Dendritic cell treated with granulocyte-macrophage colony-stimulating factor and Interleukin-4, amounts not matched to agents 40 ng/mL and 50 ng/mL, for 4 days (primary cell): ENCODE measurements at regions not wholly inside any gene's neighbourhood (a gene's known extent, or its start where the extent isn't known, plus 50 kb on each side); places are given as distances from the start of the nearest gene placed in this dataset.

Source experiments
- H3K27ac Mint-ChIP-seq: one replicate; pipeline ENCODE4 v1.8.0; 2022; ENCODE audit warnings: mild to moderate bottlenecking, mixed read lengths
- H3K27me3 Mint-ChIP-seq: one replicate; pipeline ENCODE4 v1.8.0; 2022; ENCODE audit warnings: mild to moderate bottlenecking, mixed read lengths
- H3K36me3 Mint-ChIP-seq: one replicate; pipeline ENCODE4 v1.8.0; 2022; ENCODE audit warnings: low read depth, mixed read lengths
- H3K4me1 Mint-ChIP-seq: one replicate; pipeline ENCODE4 v1.8.0; 2022; ENCODE audit warnings: low read depth, mixed read lengths
- H3K4me3 Mint-ChIP-seq: one replicate; pipeline ENCODE4 v1.8.0; 2022; ENCODE audit warnings: mild to moderate bottlenecking, moderate library complexity, mixed read lengths
- H3K9me3 Mint-ChIP-seq: one replicate; pipeline ENCODE4 v1.8.0; 2022; ENCODE audit warnings: mixed read lengths
- intact Hi-C: fragments of 100-400 bp; cut with micrococcal nuclease; formaldehyde crosslinking; loops from one replicate; pipeline ENCODE4 v1.15.0; 2022

DNA sequence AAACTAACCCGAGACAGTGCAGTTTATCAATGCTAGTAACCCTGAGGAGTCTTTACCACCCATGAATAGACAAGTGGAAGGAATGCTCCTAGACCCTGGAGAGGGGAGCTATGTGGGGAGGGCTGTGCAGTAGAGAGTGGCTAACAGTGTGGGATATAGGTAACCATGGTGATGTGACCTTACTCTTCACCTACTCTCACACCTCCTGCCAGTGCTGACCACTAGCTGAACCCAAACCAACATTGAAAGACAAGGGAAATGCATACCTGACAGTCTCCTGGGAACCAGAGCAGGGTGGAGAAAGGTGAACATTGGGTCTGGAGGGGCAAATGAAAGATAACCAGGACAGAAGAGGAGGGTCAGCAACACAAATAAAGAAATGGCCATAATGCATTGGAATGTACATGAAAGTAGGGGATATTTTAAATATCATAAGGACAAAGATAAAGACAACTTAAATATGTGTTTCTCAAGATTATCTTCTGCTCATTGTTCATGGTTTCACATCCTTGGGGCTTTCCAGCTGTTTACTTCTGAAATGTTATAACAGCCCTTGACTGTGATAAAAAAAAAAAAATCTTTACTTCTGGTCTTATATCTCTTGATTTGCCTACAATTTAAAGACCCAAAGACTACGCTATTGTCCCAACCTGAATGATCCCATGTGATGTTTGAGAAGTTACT, 983.3 kb upstream of the TENM4 start:
- no peaks in the 10 kb centered on the region for H3K9me3 Mint-ChIP-seq
- H3K27me3 Mint-ChIP-seq = no peaks in the 10 kb centered on the region
- no peak overlapping the region for H3K4me3 Mint-ChIP-seq
- no peaks in the 10 kb centered on the region for H3K4me1 Mint-ChIP-seq
- H3K36me3 Mint-ChIP-seq = no peaks in the 10 kb centered on the region
- H3K27ac Mint-ChIP-seq = no peak overlapping the region
- intact Hi-C loops = no loop called here

- Mint-ChIP-seq H3K27me3 (no peaks in the 10 kb centered on the region), H3K4me1 (no peaks in the 10 kb centered on the region), H3K4me3 (no peak overlapping the region), H3K36me3 (no peaks in the 10 kb centered on the region), H3K9me3 (no peaks in the 10 kb centered on the region), H3K27ac (no peak overlapping the region)
- intact Hi-C loops = no loop called here
Measured at GRCh38 chr11:80420374-80420773, 979.5 kb upstream of the TENM4 start.

DNA sequence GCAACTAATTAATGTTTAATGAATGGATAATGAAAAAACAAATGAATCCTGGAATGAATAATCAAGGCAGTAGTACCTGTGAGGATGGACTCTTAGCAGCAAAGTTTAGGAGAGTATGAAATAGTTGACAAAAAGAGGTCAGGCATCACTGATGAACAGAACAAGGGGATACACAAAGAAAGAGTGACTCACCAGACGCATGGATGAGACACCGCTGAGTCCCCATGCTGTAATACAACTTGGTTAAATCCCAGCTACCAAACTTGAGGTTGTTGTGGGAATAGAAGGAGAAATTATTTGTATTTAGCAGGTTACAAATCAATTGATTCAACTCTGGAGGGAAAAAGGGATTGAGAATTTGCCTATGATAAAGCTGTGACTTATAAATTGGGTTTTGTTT, 976.9 kb upstream of the TENM4 start:
- H3K27ac Mint-ChIP-seq = no peak overlapping the region
- intact Hi-C loops = no loop called here

DNA sequence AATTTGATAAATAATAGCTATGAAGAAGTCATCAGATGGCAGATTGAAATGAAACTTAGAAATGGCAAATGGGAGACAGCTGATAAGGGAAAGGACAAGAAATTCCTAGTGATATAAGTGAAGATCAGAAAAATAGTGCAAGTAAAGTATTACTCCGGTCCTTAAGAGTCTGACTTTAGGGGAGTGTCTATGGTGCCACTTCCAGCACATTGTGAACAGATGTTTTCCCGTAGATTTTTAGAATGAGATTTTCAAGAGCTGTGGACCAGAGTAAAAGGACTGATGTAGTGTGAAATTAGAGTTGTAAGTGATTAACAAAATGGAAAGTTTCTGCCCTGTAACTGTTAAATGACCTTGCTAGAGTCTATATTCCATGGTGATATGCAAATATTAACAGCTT, 974.8 kb upstream of the TENM4 start:
- Mint-ChIP-seq H3K9me3 (peaks cover 8% of the 10 kb centered on the region), H3K36me3 (no peaks in the 10 kb centered on the region), H3K27me3 (no peaks in the 10 kb centered on the region), H3K4me3 (no peak overlapping the region), H3K4me1 (no peaks in the 10 kb centered on the region), H3K27ac (no peak overlapping the region)
- intact Hi-C loops = no loop called here

More for the DNA sequence above, 976.9 kb upstream of the TENM4 start:
- H3K9me3 Mint-ChIP-seq = no peaks in the 10 kb centered on the region
- H3K27me3 Mint-ChIP-seq = no peaks in the 10 kb centered on the region
- no peak overlapping the region for H3K4me3 Mint-ChIP-seq
- H3K4me1 Mint-ChIP-seq = no peaks in the 10 kb centered on the region
- H3K36me3 Mint-ChIP-seq = no peaks in the 10 kb centered on the region

DNA sequence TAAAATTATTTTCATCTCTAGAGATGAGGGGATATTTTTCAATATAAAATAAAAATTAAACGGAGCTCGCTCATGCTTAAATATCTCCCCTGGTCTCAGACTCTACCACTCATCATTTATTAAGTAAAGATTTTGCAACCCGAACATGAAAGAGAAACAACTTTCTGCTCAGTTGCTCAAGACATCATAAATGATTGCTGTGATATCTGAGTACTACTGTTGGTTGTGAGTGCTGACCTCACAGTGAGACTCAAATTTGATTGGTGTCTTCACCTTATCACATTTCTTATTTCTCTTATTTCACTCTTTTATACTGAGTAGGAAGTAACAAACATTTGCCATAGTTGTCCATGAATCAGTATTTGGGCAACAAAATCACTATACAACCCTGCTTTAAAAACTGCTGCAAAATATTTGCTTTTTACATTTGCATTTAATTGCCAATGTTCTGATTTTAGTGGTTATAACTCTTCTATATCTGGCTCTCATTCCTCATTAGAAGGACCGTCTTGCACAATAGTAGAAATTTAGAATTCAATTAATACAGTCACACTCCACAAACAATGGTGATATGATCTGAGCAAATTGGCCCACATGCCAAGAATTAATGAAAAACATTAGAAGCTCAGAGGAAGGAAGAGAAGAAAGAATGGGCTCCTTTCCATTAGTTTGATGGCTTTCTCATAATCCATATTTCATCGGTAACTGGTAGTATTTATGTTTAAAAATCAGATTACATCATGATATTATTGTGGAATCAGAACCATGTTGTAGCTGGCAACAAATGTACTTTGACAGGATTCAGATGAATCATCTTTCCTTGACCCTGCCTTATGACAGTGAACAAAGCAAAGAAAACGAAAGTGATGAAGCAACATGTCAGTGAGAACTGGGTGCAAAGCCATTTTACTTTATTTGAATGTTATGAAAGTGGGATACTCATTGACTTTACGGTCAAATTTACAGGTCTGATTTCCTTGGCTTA, 973.6 kb upstream of the TENM4 start:
- peaks cover 9% of the 10 kb centered on the region for H3K9me3 Mint-ChIP-seq
- intact Hi-C loops = no loop called here
- no peaks in the 10 kb centered on the region for H3K4me1 Mint-ChIP-seq
- no peak overlapping the region for H3K4me3 Mint-ChIP-seq
- no peaks in the 10 kb centered on the region for H3K27me3 Mint-ChIP-seq
- H3K27ac Mint-ChIP-seq = no peak overlapping the region
- no peaks in the 10 kb centered on the region for H3K36me3 Mint-ChIP-seq

DNA sequence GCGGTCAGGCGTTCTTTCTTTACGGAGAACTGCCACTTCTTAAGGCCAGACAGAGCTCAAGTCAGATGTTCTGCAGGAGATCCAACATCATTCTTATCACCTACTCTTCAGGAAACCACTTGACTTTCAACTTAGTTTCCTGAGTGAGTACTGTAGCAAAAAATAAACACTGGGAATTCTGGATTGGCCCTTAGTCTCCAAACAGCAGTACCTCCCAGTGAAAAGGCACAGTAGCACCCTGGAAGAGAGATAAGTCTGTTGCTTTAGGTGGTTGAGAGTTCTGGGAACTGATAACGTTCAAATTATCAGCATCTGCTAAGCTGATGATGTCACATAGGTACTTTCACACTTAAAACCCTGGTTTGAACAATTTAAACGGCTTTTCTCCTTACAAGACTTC, 971.8 kb upstream of the TENM4 start:
- Mint-ChIP-seq H3K4me1 (no peaks in the 10 kb centered on the region), H3K36me3 (no peaks in the 10 kb centered on the region), H3K4me3 (no peak overlapping the region), H3K27me3 (no peaks in the 10 kb centered on the region), H3K27ac (no peak overlapping the region), H3K9me3 (peaks cover 20% of the 10 kb centered on the region)
- intact Hi-C loops = no loop called here

DNA sequence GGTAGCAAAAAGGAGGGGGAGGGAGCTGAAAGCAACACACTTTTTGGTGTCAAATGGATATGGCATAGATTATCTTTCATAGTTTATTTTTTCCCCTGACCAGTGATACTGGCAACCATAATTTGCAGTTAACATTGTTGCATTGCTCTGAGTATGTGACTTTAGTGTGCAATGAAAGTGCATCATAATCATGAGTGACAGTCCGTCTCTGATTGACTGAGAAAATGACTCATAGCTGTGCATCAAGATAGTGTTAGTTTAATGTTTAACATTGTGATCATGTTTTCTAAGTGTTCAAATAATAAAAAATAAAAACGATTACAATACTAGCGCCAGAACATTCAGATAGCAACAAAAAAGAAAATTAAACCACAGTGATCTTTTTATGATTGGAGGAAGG, 952.4 kb upstream of the TENM4 start:
- Mint-ChIP-seq H3K27ac (no peak overlapping the region), H3K36me3 (no peaks in the 10 kb centered on the region), H3K4me1 (no peaks in the 10 kb centered on the region), H3K4me3 (no peak overlapping the region), H3K27me3 (no peaks in the 10 kb centered on the region), H3K9me3 (no peaks in the 10 kb centered on the region)
- intact Hi-C loops = no loop called here

GRCh38 chr11:80390505-80390904, 949.7 kb upstream of the TENM4 start:
- intact Hi-C loops = no loop called here
- no peaks in the 10 kb centered on the region for H3K9me3 Mint-ChIP-seq
- no peak overlapping the region for H3K4me3 Mint-ChIP-seq

GRCh38 chr11:80388536-80388935, 947.7 kb upstream of the TENM4 start:
- H3K4me3 Mint-ChIP-seq = no peak overlapping the region
- no peaks in the 10 kb centered on the region for H3K9me3 Mint-ChIP-seq
- H3K27me3 Mint-ChIP-seq = no peaks in the 10 kb centered on the region
- no peaks in the 10 kb centered on the region for H3K4me1 Mint-ChIP-seq
- H3K27ac Mint-ChIP-seq = no peak overlapping the region
- no peaks in the 10 kb centered on the region for H3K36me3 Mint-ChIP-seq
- intact Hi-C loops = no loop called here

More at GRCh38 chr11:80390505-80390904, 949.7 kb upstream of the TENM4 start:
- no peaks in the 10 kb centered on the region for H3K36me3 Mint-ChIP-seq
- no peaks in the 10 kb centered on the region for H3K4me1 Mint-ChIP-seq
- no peaks in the 10 kb centered on the region for H3K27me3 Mint-ChIP-seq
- no peak overlapping the region for H3K27ac Mint-ChIP-seq

- H3K4me1 Mint-ChIP-seq = no peaks in the 10 kb centered on the region
- no peaks in the 10 kb centered on the region for H3K36me3 Mint-ChIP-seq
- H3K27ac Mint-ChIP-seq = no peak overlapping the region
- H3K9me3 Mint-ChIP-seq = no peaks in the 10 kb centered on the region
- H3K4me3 Mint-ChIP-seq = no peak overlapping the region
- no peaks in the 10 kb centered on the region for H3K27me3 Mint-ChIP-seq
- intact Hi-C loops = no loop called here
Measured at GRCh38 chr11:80388130-80388529, 947.3 kb upstream of the TENM4 start.

DNA sequence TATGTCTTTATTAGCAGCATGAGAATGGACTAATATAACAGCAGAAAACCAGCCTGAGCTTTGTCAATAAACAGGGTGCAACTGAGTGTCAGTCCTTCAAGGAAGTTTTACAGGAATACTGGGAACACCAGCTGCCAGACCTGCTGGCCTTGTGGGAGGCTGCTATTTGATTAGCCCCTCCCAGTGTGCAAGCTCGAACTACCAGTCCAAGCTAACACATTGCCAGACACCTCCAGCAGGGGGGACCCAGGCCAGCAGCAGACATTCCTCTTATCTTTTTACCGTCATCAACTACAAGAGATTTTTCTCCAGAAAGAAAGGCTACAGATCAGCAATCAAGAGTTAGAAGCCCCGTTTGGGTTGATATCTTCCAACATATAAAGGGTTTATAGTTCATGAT, 942.8 kb upstream of the TENM4 start:
- Mint-ChIP-seq H3K27ac (no peak overlapping the region), H3K36me3 (no peaks in the 10 kb centered on the region), H3K9me3 (no peaks in the 10 kb centered on the region), H3K27me3 (no peaks in the 10 kb centered on the region), H3K4me3 (no peak overlapping the region), H3K4me1 (no peaks in the 10 kb centered on the region)
- intact Hi-C loops = no loop called here

DNA sequence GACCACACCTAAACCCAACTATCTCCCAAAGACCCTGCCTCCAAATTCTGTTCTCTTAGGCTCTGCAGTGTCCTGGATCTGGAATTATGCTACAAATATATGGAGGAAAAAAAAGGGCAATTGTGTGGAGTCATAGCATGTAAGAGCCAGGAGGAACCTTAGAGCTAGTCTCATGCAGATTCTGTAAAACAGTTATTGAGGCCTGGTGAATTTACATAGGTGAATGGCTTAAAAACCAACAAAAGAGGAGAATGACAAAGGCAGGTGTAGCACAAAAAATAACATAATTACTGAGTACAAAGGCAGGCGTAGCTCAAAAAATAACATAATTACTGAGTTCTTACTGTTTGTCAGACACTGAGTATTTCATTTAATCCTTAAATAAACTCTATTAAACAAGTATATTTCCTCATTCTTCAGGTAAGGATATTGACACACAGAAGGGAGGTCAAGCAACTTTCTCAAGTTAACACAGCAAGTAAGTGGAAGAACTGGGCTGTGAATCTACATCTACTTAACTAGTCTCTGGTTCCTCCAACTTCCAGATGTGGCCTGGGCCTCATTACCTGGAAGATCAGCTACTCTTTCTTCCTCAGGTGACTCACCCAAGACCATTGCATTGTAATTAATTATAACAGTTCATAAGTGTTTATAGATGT, 938.9 kb upstream of the TENM4 start:
- no peaks in the 10 kb centered on the region for H3K27me3 Mint-ChIP-seq
- no peaks in the 10 kb centered on the region for H3K9me3 Mint-ChIP-seq
- intact Hi-C loops = no loop called here
- H3K4me3 Mint-ChIP-seq = no peak overlapping the region
- H3K36me3 Mint-ChIP-seq = no peaks in the 10 kb centered on the region
- H3K27ac Mint-ChIP-seq = no peak overlapping the region
- no peaks in the 10 kb centered on the region for H3K4me1 Mint-ChIP-seq

DNA sequence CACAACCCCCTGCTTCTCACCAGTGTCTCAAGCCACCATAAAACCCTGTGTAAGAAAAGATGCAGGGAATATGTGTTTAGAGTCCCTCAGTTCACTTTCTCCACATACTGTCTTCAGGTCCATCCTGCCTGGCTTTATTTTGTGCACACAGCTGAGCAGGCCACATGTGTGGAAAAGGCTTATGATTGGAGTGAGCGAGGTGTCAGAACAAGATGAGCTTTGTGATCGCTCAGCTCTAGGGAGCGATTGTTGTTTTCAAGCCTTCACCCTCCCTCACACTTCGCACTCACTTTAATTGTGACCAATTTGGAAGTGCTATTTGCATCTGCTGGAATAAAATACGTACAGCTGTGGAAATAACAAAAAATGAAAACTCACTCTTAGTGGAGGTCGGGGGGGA, 931.1 kb upstream of the TENM4 start:
- Mint-ChIP-seq H3K27ac (no peak overlapping the region), H3K4me1 (no peaks in the 10 kb centered on the region), H3K27me3 (no peaks in the 10 kb centered on the region), H3K4me3 (no peak overlapping the region), H3K36me3 (no peaks in the 10 kb centered on the region), H3K9me3 (no peaks in the 10 kb centered on the region)
- intact Hi-C loops = no loop called here

- no peaks in the 10 kb centered on the region for H3K27me3 Mint-ChIP-seq
- H3K9me3 Mint-ChIP-seq = no peaks in the 10 kb centered on the region
- no peak overlapping the region for H3K4me3 Mint-ChIP-seq
- no peaks in the 10 kb centered on the region for H3K36me3 Mint-ChIP-seq
- H3K4me1 Mint-ChIP-seq = no peaks in the 10 kb centered on the region
- H3K27ac Mint-ChIP-seq = no peak overlapping the region
- intact Hi-C loops = no loop called here
Measured at GRCh38 chr11:80365980-80366379, 925.1 kb upstream of the TENM4 start.
